Muscle of leg (tissue), 3 donors: ENCODE measurements at regions not wholly inside any gene's neighbourhood (a gene's known extent, or its start where the extent isn't known, plus 50 kb on each side); places are given as distances from the start of the nearest gene placed in this dataset.

Experiments
- DNase-seq: peaks from one replicate; pipeline ENCODE4 v3.0.0; 2013
- H3K27ac ChIP-seq: one replicate; pipeline ENCODE4 v1.5.1; 2013; ENCODE audit warnings: mild to moderate bottlenecking, low read length, control low read depth
- H3K27me3 ChIP-seq: one replicate; pipeline ENCODE4 v1.6.1; 2013; ENCODE audit warnings: low read length; ENCODE audit not compliant: control insufficient read depth, insufficient read depth
- H3K36me3 ChIP-seq: one replicate; pipeline ENCODE4 v1.6.1; 2013; ENCODE audit warnings: low read length; ENCODE audit not compliant: control insufficient read depth, insufficient read depth
- H3K4me1 ChIP-seq: one replicate; pipeline ENCODE4 v1.6.1; 2013; ENCODE audit warnings: low read length; ENCODE audit not compliant: control insufficient read depth, insufficient read depth
- H3K4me3 ChIP-seq: one replicate; pipeline ENCODE4 v1.5.1; 2013; ENCODE audit warnings: low read length, control low read depth
- H3K9me3 ChIP-seq: replicated peaks from 2 replicates; pipeline ENCODE4 v1.6.1; 2013; ENCODE audit warnings: low read depth, low read length; ENCODE audit not compliant: control insufficient read depth
- WGBS: methylation state at CpG from one replicate; pipeline ENCODE4 v1.1.5; 2013; ENCODE audit warnings: missing lambda C conversion rate; ENCODE audit not compliant: insufficient coverage; 5-methylcytosine and 5-hydroxymethylcytosine counted together

DNA sequence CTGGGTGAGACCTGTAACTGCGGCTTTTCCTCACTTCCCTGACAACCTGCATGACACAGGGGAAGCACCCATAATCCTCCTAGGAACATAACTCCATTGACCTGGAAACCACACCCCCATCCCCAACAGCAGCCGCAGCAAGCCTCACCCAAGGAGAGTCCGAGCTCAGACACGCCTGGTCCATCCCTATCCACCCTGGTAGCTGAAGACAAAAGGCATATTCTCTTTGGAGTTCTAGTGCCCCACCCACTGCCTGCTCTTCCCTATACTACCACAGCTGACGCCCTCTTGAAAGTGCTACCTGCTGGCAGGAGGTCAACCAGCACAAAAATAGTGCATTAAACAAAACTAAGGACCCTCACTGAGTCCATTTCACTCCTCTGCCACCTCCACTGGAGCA, 1080.9 kb upstream of the IGFBP7 start:
- Histone ChIP-seq H3K4me1 (no peaks in the 10 kb centered on the region), H3K27ac (no peak overlapping the region), H3K9me3 (no peaks in the 10 kb centered on the region), H3K27me3 (no peaks in the 10 kb centered on the region), H3K4me3 (no peak overlapping the region), H3K36me3 (no peaks in the 10 kb centered on the region)
- no peak for DNase-seq
- WGBS = 90% methylated on average over 5 of the region's 5 CpGs

DNA sequence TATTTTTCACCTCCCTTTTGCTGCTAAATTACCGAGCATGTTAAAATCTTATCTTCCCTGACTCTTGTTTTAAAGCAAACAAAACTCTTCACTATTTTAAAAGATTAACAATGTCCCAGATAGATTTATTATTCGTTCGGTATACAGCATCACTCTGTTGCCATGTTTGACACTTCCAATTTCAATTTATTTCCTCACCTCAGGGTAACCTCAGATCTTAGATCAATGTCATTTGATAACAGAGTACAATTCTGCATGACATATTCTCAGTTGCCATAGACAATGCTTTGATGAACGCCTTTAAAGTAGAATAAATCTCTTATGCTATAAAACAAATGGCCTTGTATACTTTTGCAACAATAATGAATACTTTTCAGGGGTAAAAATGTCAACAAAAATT, 1078.1 kb upstream of the IGFBP7 start:
- Histone ChIP-seq H3K36me3 (no peaks in the 10 kb centered on the region), H3K27me3 (no peaks in the 10 kb centered on the region), H3K27ac (no peak overlapping the region), H3K4me3 (no peak overlapping the region), H3K9me3 (no peaks in the 10 kb centered on the region), H3K4me1 (no peaks in the 10 kb centered on the region)
- WGBS = 67% methylated on average over 1 of the region's 4 CpGs
- no peak for DNase-seq

DNA sequence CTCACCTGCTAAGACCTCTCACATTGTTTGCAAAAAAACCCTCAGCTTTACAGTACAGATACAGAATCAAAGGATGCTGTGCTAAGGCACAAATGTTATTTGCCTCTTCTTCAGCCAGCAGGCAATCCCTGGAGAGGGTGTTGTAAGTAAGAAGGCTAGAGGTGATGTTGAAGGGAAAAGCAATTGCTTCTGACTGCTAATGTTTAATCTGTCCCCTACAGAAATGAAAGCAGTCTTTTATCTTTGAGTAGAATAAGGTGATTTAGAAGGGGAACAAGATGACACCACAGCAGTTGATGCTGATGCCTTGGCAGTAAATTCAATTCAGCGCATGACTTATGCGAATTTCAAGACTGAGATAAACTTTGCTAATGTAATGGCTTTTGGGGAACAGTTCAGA, 1064.8 kb upstream of the IGFBP7 start:
- Histone ChIP-seq H3K4me1 (no peaks in the 10 kb centered on the region), H3K27me3 (no peaks in the 10 kb centered on the region), H3K27ac (no peak overlapping the region), H3K9me3 (no peaks in the 10 kb centered on the region), H3K4me3 (no peak overlapping the region), H3K36me3 (no peaks in the 10 kb centered on the region)
- peak; percentile 45 for DNase-seq
- 60% methylated on average over 1 of the region's 2 CpGs for WGBS

DNA sequence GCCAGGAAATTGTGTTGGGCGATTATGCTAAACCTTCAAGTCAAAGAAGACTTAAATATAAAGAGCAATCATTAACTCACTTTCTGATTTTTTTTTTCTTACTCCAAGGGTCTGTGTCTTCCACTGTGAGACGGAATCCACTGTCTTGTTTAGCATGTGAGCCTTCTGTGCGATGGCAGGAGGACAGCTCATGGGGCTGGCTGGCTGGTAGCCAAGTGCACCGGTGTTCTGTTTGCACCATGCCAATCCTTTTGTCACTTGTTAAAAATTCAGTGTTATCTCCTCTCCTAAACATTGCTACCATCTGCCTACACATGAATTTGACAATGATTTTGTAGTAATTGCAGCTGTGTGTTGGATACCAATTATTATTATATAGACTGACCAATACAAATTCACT, 1056.3 kb upstream of the IGFBP7 start:
- H3K9me3 ChIP-seq = no peaks in the 10 kb centered on the region
- H3K27me3 ChIP-seq = no peaks in the 10 kb centered on the region
- H3K4me3 ChIP-seq = no peak overlapping the region
- DNase-seq = peak; percentile 11
- H3K4me1 ChIP-seq = peaks cover 8% of the 10 kb centered on the region
- no peak overlapping the region for H3K27ac ChIP-seq
- no peaks in the 10 kb centered on the region for H3K36me3 ChIP-seq
- 59% methylated on average over 3 of the region's 4 CpGs for WGBS

DNA sequence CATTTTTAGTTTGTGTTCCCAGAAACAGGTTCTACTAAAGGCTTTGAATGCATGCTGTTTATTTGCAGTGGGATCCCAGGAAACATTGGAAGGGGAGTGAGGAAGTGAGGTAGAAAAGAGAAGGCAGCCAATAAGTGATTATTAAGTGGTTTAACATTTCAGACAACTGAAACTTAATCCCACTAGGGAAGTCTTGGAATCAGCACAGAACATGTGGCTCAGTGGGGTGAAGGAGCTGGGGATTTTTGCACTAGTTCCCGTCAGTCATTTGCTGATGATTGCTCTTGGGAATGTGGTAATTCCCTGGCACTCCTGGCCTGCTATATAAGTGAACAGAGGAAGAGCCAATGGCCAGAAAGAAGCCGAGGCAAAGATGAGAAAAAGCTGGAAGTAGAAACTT, 1053.0 kb upstream of the IGFBP7 start:
- H3K36me3 ChIP-seq = no peaks in the 10 kb centered on the region
- no peak overlapping the region for H3K4me3 ChIP-seq
- WGBS = 14% methylated on average over 1 of the region's 2 CpGs
- H3K27me3 ChIP-seq = no peaks in the 10 kb centered on the region
- peak overlapping the region; percentile 77 for H3K27ac ChIP-seq
- peaks cover 8% of the 10 kb centered on the region for H3K4me1 ChIP-seq
- H3K9me3 ChIP-seq = no peaks in the 10 kb centered on the region
- peak; percentile 96 for DNase-seq

DNA sequence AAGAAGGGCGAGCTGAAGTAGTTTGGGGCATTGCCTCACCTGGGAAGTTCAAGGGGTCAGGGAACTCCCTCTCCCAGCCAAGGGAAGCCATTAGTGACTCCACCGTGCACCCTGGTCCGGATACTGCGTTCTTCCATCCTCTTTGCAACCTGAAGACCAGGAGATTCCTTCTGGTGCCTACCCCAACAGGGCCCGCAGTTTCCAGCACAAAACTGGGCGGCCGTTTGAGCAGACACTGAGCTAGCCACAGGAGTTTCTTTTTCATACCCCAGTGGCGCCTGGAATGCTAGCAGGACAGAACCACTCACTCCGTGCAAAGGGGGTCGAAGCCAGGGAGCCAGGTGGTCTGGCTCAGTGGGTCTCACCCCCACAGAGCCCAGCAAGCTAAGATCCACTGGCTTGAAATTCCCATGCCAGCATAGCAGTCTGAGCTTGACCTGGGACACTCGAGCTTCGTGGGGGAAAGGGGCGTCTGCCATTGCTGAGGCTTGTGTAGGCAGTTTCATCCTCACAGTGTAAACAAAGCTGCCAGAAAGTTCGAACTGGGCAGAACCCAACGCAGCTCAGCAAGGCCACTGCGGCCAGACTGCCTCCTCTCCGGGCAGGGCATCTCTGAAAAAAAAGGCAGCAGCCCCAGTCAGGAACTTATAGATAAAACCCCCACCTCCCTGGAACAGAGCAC, 1039.4 kb upstream of the IGFBP7 start:
- Histone ChIP-seq H3K4me3 (no peak overlapping the region), H3K9me3 (no peaks in the 10 kb centered on the region), H3K36me3 (no peaks in the 10 kb centered on the region), H3K27me3 (no peaks in the 10 kb centered on the region), H3K27ac (no peak overlapping the region), H3K4me1 (no peaks in the 10 kb centered on the region)
- 90% methylated on average over 14 of the region's 17 CpGs for WGBS
- no peak for DNase-seq

DNA sequence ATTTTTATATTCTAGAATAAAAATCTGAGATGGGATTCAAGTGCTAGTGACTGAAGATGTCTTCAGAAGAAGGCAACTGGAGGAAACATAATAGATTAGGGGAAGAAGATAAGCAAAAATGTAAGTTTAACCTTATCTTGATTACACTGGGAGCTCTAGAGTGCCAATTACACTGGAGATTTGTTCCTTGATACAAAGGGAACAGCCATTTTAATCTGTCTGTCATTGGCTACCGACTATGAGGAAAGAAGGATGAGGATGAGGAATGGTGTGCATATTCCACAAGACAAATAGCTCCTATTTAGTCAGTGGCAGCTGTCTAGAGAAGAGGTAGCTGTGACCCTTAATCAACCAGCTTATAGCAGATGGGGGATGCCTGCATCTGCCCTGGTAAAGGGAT, 1034.5 kb upstream of the IGFBP7 start:
- Histone ChIP-seq H3K4me3 (no peak overlapping the region), H3K4me1 (no peaks in the 10 kb centered on the region), H3K27me3 (no peaks in the 10 kb centered on the region), H3K9me3 (no peaks in the 10 kb centered on the region), H3K36me3 (no peaks in the 10 kb centered on the region), H3K27ac (no peak overlapping the region)
- DNase-seq = no peak
- WGBS = no CpG with 5 or more reads among the region's 1 CpG

DNA sequence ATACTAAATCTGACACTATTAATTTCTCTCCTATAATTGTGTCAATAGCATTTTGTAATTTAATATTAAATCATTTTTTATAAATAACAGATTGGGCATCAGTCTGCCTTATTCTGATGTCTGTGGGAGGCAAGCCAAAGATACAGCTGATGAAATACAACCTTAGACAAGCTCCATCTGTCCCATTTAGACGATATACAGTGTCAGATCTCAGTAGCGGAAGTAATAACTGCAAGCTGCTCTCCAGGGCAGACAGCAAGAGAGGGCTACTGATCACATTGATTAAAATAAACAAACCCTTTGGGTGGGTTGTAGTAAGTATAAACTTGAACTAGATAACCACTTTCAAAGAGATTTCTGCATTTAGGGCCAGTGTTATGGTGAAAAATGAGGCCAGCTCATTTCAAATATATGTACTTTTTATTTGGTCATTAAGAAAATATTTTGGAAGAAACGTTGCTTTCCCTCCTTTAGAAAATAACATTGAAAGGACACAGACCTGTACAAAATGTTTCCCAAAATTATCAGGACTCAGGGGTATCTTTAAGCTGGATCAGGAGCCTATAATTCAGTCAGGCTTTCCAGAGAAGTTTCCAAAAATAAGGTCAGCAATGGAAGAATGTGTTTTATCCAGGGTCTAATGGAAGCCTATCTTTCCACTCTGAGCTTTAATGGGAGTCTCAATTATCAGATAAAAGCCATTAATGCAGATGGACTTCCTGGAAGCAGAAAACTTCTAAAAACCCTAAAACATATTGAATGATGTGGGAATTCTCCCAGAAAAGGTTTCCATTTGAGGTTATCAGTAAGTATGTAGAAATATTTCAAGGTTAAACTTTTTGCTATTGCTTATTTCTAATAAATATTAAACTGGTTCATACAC, 1028.8 kb upstream of the IGFBP7 start:
- DNase-seq = peak; percentile 78
- H3K4me1 ChIP-seq = no peaks in the 10 kb centered on the region
- no peaks in the 10 kb centered on the region for H3K36me3 ChIP-seq
- whole genome bisulfite sequencing = no CpG with 5 or more reads among the region's 3 CpGs
- no peak overlapping the region for H3K4me3 ChIP-seq
- H3K27ac ChIP-seq = no peak overlapping the region
- H3K27me3 ChIP-seq = no peaks in the 10 kb centered on the region
- H3K9me3 ChIP-seq = no peaks in the 10 kb centered on the region

DNA sequence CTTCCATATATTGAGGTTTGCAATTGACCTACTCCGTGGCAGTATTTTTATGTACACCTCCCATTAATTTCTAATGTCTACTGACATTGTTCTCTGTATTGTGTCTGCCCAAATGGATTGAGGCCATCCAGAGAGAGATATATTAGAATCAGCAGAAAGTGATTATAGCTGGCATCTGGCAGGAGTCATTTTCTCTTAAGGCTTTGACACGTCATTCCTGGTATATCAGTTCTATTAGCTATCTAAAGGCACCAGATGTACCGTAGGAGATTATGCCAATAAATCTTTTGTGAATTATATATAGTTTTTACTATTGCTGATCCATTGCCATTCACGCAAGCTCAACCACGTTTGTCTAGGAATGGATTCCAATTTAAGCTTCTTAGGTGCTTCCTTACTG, 1026.4 kb upstream of the IGFBP7 start:
- no CpG with 5 or more reads among the region's 5 CpGs for WGBS
- Histone ChIP-seq H3K27me3 (no peaks in the 10 kb centered on the region), H3K4me3 (no peak overlapping the region), H3K27ac (no peak overlapping the region), H3K9me3 (no peaks in the 10 kb centered on the region), H3K36me3 (no peaks in the 10 kb centered on the region), H3K4me1 (no peaks in the 10 kb centered on the region)
- no peak for DNase-seq

DNA sequence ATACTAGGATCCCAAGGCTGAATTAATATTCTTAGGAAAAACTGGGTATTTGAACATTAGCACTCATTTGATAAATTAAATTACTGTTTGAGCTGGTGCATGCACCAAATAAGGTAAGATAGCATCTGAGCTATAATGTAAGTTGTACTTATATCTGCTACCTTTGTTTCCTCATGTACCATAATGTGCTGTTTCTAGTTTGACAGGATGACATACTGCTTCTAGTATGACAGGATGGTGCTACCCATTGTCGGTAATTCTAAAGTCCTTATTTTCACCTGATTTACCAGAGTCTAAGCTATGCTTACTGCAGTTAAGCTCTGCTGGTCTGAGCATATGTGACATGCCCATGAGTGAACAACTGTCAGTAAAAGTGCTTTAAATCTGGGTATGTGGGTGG, 1017.5 kb upstream of the IGFBP7 start:
- H3K4me1 ChIP-seq = no peaks in the 10 kb centered on the region
- no peaks in the 10 kb centered on the region for H3K9me3 ChIP-seq
- H3K4me3 ChIP-seq = no peak overlapping the region
- no peaks in the 10 kb centered on the region for H3K27me3 ChIP-seq
- H3K27ac ChIP-seq = no peak overlapping the region
- no peak for DNase-seq
- H3K36me3 ChIP-seq = no peaks in the 10 kb centered on the region
- WGBS = no CpG with 5 or more reads among the region's 1 CpG
